Heart right ventricle (tissue), 16 donors: ENCODE measurements at regions not wholly inside any gene's neighbourhood (a gene's known extent, or its start where the extent isn't known, plus 50 kb on each side); places are given as distances from the start of the nearest gene placed in this dataset.

Experiments
- ATAC-seq, 8 donors: fragments of 200-7000 bp; cut with Tn5 transposase; one replicate each; pipeline ENCODE4 v1.9.1; 2020; ENCODE audit warnings: mild to moderate bottlenecking in 8 of 8, moderate library complexity in 8 of 8, moderate number of reproducible peaks in 1 of 8
- DNase-seq, 2 donors: peaks; one replicate each; pipeline ENCODE4 v3.0.0-alpha.2; 2020
- H3K27ac ChIP-seq, 10 donors: fragments of 200-600 bp; sonication (generic) in 2 of 10; one replicate each; pipeline versions ENCODE4 v1.5.0 to v1.8.0; 2020 to 2022; ENCODE audit warnings: mild to moderate bottlenecking in 3 of 10
- H3K27me3 ChIP-seq, 7 donors: fragments of 200-600 bp; one replicate each; pipeline ENCODE4 v1.8.0; 2021 to 2022; ENCODE audit warnings: mild to moderate bottlenecking in 2 of 7
- H3K36me3 ChIP-seq, 9 donors: fragments of 200-600 bp; sonication (generic) in 1 of 9; one replicate each; pipeline versions ENCODE4 v1.5.0 to v1.8.0; 2020 to 2022; ENCODE audit warnings: mild to moderate bottlenecking in 2 of 9
- H3K4me1 ChIP-seq, 9 donors: fragments of 200-600 bp; sonication (generic) in 1 of 9; one replicate each; pipeline versions ENCODE4 v1.5.0 to v1.8.0; 2020 to 2022; ENCODE audit warnings: mild to moderate bottlenecking in 4 of 9
- H3K4me3 ChIP-seq, 10 donors: fragments of 200-600 bp; sonication (generic) in 2 of 10; one replicate each; pipeline versions ENCODE4 v1.5.0 to v1.8.0; 2020 to 2022; ENCODE audit warnings: mild to moderate bottlenecking in 7 of 10, moderate library complexity in 2 of 10
- H3K9me3 ChIP-seq, 11 donors: fragments of 200-600 bp in 10 of 11; sonication (generic) in 2 of 11; one replicate each; pipeline versions ENCODE4 v1.5.0 to v1.8.0; 2013 to 2022; ENCODE audit warnings: mild to moderate bottlenecking in 2 of 11, control low read depth in 1 of 11, moderate library complexity in 1 of 11
- WGBS, 2 donors: extraction: QIAGEN DNeasy Blood & Tissue Kit; methylation state at CpG; one replicate each; pipeline ENCODE4 v1.1.7; 2013; ENCODE audit warnings: inconsistent platforms in 1 of 2; 5-methylcytosine and 5-hydroxymethylcytosine counted together
- intact Hi-C, 10 donors: fragments of 100-400 bp; cut with DNase I; formaldehyde crosslinking; loops; one replicate each; pipeline versions ENCODE4 v1.11.1 to v1.14.2; 2022
- TF ChIP-seq, protein P1 (sequence below), 9 donors: fragments of 200-600 bp; sonication (generic) in 2 of 9; IDR thresholded peaks; one replicate each; pipeline versions ENCODE4 v1.5.0 to v1.8.0; 2021 to 2022; ENCODE audit warnings: antibody characterized with exemption in 9 of 9, mild to moderate bottlenecking in 5 of 9, moderate library complexity in 1 of 9
- donor health status: Arrhythmogenic right ventricular cardiomyopathy.
- donor health status: ischemic (EF 13 %, LVEDD 7.1; RV severe dilation, severe dysfunction).
- donor health status: healthy with polysubstance abuse.
- donor health status: DM: no; HTN: yes; CAD: no.
- donor health status: DM: no; HTN: no; CAD: no.
- donor health status: ischemic (EF 25% LVEDD 6.9; RV normal size, moderate dysfunction).
- donor health status: ischemic (EF 25% LVEDD 5.7; RV mildly dilated, moderate dysfunction).
- donor health status: healthy.
- donor health status: DM: yes; HTN: yes; CAD: no.
- donor health status: Ischemic cardiomyopathy.
- donor health status: ischemic (EF 35%, LVEDD 5.7; RV mildly dilated, moderate dysfunction).
- donor health status: nonischemic (EF 11% LVEDD 7.7; RV severe dilation, severe dysfunction).
- donor health status: DM: yes; HTN: yes; CAD: no.
- donor health status: PGD.
- donor health status: ischemic (EF 29% LVEDD 5.4; RV normal size, mild dysfunction).
- donor health status: nonischemic (EF 23%, LVEDD 6.1; RV moderate dilation, normal function).

DNA sequence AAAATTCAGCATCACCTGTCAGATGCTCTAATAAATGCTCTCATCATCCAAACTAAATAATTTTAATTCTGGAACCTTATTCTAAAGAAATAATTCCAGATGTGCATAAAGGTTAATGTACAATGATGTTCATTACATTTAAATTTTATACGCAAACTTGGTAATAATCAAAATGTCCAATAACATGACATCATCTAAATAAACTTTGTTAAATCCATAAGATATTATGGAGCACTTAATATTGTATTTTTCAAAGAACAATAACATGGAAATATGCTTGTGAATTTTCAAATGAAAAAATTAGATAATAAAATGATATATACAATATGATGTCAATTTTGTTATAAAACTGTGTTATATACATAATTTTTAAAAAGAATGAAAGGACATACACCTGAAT is 92.1 kb upstream of the ZCCHC13 start:
- DNase-seq: no peak
- Histone ChIP-seq H3K9me3 (no peaks in the 10 kb centered on the region), H3K27ac (no peak overlapping the region), H3K36me3 (peaks cover 0 to 56% (median 0%) of the 10 kb centered on the region in 9 donors), H3K4me1 (no peaks in the 10 kb centered on the region), H3K27me3 (peaks cover 0 to 11% (median 0%) of the 10 kb centered on the region in 7 donors), H3K4me3 (no peak overlapping the region)
- intact Hi-C loops: no loop called here
- 98 to 100% methylated on average over 1 of the region's 1 CpG for WGBS, 2 donors
- TF ChIP-seq, protein P1, sequence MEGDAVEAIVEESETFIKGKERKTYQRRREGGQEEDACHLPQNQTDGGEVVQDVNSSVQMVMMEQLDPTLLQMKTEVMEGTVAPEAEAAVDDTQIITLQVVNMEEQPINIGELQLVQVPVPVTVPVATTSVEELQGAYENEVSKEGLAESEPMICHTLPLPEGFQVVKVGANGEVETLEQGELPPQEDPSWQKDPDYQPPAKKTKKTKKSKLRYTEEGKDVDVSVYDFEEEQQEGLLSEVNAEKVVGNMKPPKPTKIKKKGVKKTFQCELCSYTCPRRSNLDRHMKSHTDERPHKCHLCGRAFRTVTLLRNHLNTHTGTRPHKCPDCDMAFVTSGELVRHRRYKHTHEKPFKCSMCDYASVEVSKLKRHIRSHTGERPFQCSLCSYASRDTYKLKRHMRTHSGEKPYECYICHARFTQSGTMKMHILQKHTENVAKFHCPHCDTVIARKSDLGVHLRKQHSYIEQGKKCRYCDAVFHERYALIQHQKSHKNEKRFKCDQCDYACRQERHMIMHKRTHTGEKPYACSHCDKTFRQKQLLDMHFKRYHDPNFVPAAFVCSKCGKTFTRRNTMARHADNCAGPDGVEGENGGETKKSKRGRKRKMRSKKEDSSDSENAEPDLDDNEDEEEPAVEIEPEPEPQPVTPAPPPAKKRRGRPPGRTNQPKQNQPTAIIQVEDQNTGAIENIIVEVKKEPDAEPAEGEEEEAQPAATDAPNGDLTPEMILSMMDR (IDR thresholded peaks at IDR 0.05): no peak
- no peak for ATAC-seq

DNA sequence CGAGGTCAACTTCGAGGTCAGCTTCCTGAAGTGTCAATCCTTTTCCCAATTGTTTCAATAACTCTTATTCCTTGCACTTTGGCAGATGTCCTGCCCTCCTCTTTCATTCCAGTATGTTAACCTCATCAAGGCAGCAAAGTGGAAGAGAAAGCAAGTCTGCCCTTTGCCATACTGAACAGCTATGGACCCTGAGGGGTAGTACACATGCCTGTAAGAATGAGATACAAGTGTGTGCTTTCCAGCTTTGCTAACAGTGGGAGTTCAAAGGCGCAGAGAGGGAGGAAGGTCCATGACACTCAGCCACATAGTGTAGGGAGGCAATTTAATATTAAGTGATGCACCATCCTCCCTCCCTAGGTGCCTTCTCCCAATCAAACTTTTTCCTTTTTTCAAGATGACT is 96.4 kb upstream of the ZCCHC13 start:
- intact Hi-C loops: no loop called here
- H3K27ac ChIP-seq: no peak overlapping the region
- H3K27me3 ChIP-seq: peaks cover 0 to 26% (median 0%) of the 10 kb centered on the region in 7 donors
- H3K4me1 ChIP-seq: no peaks in the 10 kb centered on the region
- H3K36me3 ChIP-seq: peaks cover 0 to 45% (median 4%) of the 10 kb centered on the region in 9 donors
- DNase-seq: no peak
- H3K4me3 ChIP-seq: no peak overlapping the region
- ATAC-seq: no peak
- no peaks in the 10 kb centered on the region for H3K9me3 ChIP-seq
- WGBS, 2 donors: 83 to 94% methylated on average over 3 of the region's 3 CpGs
- TF ChIP-seq, protein P1 (IDR thresholded peaks at IDR 0.05): no peak

DNA sequence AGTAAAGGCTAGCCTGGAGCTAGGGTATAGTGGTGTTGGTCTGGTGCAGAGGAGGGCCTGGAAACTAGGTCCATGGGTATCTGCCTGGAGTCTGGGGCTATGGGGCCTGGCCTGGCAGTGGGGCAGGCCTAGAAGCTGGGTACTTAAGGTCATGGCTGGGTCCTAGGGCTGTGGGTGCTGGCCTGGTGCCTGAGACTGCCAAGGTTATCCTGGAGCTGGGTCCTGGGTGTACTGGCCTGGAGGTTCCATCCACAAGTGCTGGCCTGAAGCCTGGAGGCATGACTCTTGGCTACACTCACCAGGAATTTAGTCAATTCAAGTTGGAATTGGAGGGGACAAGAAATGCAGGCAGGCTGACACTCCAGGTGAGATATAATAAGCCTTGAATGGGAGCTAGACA is 108.4 kb upstream of the ZCCHC13 start:
- DNase-seq (peak; percentile 7 to 26), ATAC-seq (peak in 7 of 8 donors; percentile 49 to 97 (median 74))
- Histone ChIP-seq H3K27me3 (peaks cover 0 to 43% (median 0%) of the 10 kb centered on the region in 7 donors), H3K9me3 (peaks cover 0 to 10% (median 0%) of the 10 kb centered on the region in 11 donors), H3K4me1 (no peaks in the 10 kb centered on the region), H3K27ac (no peak overlapping the region), H3K4me3 (no peak overlapping the region), H3K36me3 (peaks cover 0 to 3% (median 0%) of the 10 kb centered on the region in 9 donors)
- TF ChIP-seq, protein P1 (IDR thresholded peaks at IDR 0.05): no peak
- intact Hi-C loops: no loop called here

DNA sequence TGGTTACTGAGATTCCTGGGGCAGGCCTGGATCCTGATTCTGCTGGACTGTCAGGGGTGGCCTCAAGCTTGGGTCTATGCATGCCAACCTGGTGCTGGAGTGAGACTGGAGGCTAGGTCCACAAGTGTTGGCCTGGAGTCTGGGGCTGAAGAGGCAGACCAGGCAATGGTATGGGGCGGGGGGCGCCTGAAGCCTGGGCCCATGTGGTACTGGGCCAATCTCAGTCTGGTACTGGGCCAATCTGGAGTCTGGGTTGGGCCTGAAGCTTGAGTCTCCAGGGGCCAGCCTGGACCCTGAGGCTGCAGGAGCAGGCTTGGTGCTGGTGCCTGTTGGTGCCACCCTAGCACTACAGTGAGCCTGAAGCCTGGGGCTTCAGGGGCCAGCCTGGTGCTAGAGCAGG is 108.9 kb upstream of the ZCCHC13 start:
- DNase-seq (no peak), ATAC-seq (peak in 1 of 8 donors; percentile 18)
- no peak overlapping the region for H3K27ac ChIP-seq
- H3K27me3 ChIP-seq: peaks cover 0 to 42% (median 0%) of the 10 kb centered on the region in 7 donors
- H3K4me1 ChIP-seq: no peaks in the 10 kb centered on the region
- intact Hi-C loops: no loop called here
- H3K4me3 ChIP-seq: no peak overlapping the region
- TF ChIP-seq, protein P1 (IDR thresholded peaks at IDR 0.05): no peak
- peaks cover 0 to 3% (median 0%) of the 10 kb centered on the region in 9 donors for H3K36me3 ChIP-seq
- peaks cover 0 to 10% (median 0%) of the 10 kb centered on the region in 11 donors for H3K9me3 ChIP-seq
- 95 to 100% methylated on average over 2 of the region's 2 CpGs for WGBS, 2 donors
